IPS-15b (cell line): ENCODE measurements at regions not wholly inside any gene's neighbourhood (a gene's known extent, or its start where the extent isn't known, plus 50 kb on each side); places are given as distances from the start of the nearest gene placed in this dataset.

ENCODE experiments used
- H3K27me3 ChIP-seq: one replicate; pipeline ENCODE4 v1.6.1; 2013; ENCODE audit warnings: low read length; ENCODE audit not compliant: control insufficient read depth, insufficient read depth
- H3K36me3 ChIP-seq: one replicate; pipeline ENCODE4 v1.6.1; 2013; ENCODE audit warnings: low read length; ENCODE audit not compliant: control insufficient read depth, insufficient read depth
- H3K4me1 ChIP-seq: one replicate; pipeline ENCODE4 v1.6.1; 2013; ENCODE audit warnings: mild to moderate bottlenecking, low read length; ENCODE audit not compliant: control insufficient read depth, insufficient read depth
- H3K4me3 ChIP-seq: one replicate; pipeline ENCODE4 v1.5.1; 2013; ENCODE audit warnings: low read depth, low read length
- H3K9ac ChIP-seq: one replicate; pipeline ENCODE4 v1.6.1; 2013; ENCODE audit warnings: low read depth, mild to moderate bottlenecking, low read length
- H3K9me3 ChIP-seq: one replicate; pipeline ENCODE4 v1.6.1; 2013; ENCODE audit warnings: mild to moderate bottlenecking, low read length; ENCODE audit not compliant: control insufficient read depth, insufficient read depth

DNA sequence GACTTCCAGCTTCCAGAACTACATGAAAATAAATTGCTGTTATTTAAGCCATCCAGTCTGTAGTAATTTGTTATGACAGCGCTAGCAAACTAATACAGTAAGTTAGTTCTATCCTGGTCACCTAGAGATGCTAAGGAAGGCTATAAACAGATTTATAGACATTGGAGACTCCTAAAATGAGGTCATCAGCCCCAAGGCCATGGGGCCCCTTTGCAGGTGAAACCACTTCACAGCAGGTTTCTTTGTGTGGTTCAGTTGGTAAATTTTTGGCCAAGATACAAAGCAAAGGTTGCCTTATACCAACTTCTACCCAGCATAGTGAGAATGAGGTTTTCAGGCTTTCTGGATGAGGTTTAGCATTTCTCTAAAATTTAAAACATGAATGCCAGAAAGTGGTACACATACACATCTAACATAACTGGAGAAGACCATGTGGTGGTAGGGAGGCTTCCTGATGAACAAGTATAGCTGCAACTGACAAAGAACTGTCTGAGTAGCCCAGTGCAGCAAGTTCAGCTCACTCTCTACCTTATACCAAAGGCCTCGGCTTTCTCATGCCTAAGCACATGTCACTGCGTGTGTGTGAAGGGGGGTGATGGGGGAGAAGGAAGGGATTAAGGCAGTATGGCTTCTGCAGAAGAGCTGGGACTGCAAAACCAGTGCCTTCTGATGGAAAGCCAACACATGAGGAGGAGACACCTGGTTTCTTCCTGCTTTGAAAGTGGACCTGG is 264.6 kb upstream of the TAS2R1 start:
- H3K9ac ChIP-seq: no peak overlapping the region

DNA sequence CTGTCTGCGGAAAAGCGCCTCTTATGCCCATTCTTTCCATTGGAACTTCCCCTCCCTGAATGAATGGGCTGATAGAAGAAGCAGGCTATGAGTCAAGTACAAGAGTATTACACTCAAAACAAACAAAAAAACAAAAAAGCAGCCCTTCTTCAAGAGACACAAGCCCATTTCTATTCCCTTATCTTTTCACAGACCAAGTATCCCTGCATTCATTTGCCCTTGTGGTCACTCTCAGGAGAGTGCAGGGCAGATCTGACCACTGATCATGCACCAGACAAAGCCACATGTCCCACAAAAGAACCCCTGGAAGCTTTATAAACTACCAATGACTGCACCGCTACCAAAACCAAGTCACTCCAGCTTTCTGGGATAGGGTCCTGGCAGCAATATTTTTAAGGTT is 262.5 kb upstream of the TAS2R1 start:
- Histone ChIP-seq H3K9me3 (no peaks in the 10 kb centered on the region), H3K4me1 (no peaks in the 10 kb centered on the region), H3K36me3 (no peaks in the 10 kb centered on the region), H3K27me3 (no peaks in the 10 kb centered on the region), H3K4me3 (no peak overlapping the region), H3K9ac (no peak overlapping the region)

More for the DNA sequence above, 264.6 kb upstream of the TAS2R1 start:
- no peak overlapping the region for H3K4me3 ChIP-seq
- no peaks in the 10 kb centered on the region for H3K27me3 ChIP-seq
- H3K36me3 ChIP-seq: no peaks in the 10 kb centered on the region
- no peaks in the 10 kb centered on the region for H3K9me3 ChIP-seq
- H3K4me1 ChIP-seq: no peaks in the 10 kb centered on the region

DNA sequence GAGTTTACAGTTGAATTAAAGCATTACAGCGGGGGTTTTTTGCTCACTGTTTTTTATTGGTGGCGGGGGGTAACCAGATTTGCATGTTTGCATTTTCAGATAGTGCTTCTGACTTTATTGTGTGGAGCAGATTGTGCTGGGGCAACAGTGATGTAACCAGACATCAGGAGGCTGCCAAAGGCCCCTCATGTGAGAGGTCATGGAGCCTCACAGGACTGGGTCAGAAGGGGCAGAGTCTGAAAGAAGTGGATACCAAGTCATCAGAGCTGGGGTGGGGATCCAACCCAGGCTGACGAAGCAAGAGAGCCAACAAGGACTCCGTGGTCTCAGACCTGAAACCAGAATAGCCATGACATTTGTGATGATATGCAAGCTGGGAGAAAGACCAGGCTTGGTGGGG is 259.4 kb upstream of the TAS2R1 start:
- H3K4me1 ChIP-seq: no peaks in the 10 kb centered on the region
- H3K9me3 ChIP-seq: no peaks in the 10 kb centered on the region
- no peaks in the 10 kb centered on the region for H3K27me3 ChIP-seq
- H3K4me3 ChIP-seq: no peak overlapping the region
- no peaks in the 10 kb centered on the region for H3K36me3 ChIP-seq
- no peak overlapping the region for H3K9ac ChIP-seq

DNA sequence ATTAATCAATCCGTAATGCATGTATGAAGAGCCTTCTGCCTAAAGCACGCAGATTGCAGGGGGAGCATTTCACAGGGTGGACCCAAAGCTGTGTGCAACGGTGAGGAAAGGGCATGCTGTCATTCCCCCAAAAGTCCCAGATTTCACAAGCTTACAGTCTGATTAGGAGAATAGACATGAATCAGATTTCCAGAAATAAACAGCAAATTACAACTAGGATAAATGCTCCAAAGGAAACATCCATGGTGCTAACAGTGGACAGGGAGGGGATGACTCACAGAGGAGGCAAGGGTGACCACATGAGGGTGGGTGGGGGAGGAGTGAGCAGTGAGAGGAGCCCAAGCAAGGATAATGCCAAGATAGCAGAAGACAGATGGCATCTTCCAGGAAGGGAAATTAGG is 258.4 kb upstream of the TAS2R1 start:
- Histone ChIP-seq H3K27me3 (no peaks in the 10 kb centered on the region), H3K9me3 (no peaks in the 10 kb centered on the region), H3K4me3 (no peak overlapping the region), H3K4me1 (no peaks in the 10 kb centered on the region), H3K36me3 (no peaks in the 10 kb centered on the region), H3K9ac (no peak overlapping the region)

DNA sequence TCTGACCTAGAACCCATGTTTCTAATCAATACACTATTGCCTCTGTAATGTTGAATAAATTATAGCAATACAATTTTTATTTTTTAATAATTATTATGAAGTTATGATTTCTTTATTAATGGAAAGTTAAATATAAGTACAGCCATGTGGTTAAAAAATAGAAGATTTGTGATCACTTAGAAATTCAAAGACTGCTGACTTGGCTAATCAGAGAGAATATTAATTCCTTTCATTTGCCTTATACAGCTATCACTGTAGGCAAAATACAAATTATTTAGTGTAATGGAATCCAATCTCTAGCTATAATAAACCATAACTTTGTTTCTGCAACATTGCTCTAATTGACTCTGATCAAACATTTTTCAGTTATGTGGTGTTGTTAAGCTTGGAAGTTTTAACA is 255.0 kb upstream of the TAS2R1 start:
- no peak overlapping the region for H3K9ac ChIP-seq
- no peaks in the 10 kb centered on the region for H3K36me3 ChIP-seq
- H3K4me1 ChIP-seq: no peaks in the 10 kb centered on the region
- H3K4me3 ChIP-seq: no peak overlapping the region
- no peaks in the 10 kb centered on the region for H3K9me3 ChIP-seq
- no peaks in the 10 kb centered on the region for H3K27me3 ChIP-seq

DNA sequence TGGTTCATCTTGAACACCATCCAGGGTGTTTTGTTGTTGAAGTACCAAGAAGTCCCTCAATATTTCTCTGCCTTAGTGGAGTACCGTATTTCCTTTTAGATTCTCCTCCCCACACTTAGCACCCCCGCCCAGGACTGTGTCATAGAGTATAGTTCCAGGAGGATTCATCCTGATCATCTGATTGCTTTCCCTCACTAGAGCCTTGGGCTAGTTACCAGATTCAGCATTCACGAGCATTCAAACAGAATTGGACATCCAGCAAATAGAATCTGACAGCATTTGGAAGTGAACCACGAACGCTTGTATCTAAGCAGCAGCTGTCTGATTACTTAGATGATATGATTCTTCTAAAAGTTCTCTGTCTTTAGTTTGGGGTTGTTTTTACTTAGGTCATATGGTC is 248.1 kb upstream of the TAS2R1 start:
- Histone ChIP-seq H3K27me3 (no peaks in the 10 kb centered on the region), H3K4me1 (no peaks in the 10 kb centered on the region), H3K4me3 (no peak overlapping the region), H3K9ac (no peak overlapping the region), H3K36me3 (no peaks in the 10 kb centered on the region), H3K9me3 (no peaks in the 10 kb centered on the region)

DNA sequence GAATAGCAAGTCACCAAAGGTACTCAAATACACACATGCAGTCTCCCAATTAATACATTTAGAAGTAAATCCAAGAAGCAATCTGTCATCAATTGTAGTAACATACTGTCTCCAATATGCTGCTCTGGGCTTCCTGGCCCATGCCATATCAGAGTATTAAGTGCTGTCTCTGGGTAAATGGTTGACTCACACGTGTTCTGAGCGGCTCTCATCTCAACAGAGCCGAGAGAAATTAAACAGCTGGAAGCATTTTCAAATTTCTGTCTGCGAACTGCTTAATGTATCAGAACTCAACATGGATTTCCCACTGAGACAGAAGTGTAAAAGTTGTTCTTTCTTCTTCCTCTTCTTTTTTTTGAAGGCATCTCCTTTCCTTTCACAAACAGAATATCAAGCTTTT is 247.3 kb upstream of the TAS2R1 start:
- H3K27me3 ChIP-seq: no peaks in the 10 kb centered on the region
- H3K9ac ChIP-seq: no peak overlapping the region
- H3K4me1 ChIP-seq: no peaks in the 10 kb centered on the region
- H3K36me3 ChIP-seq: no peaks in the 10 kb centered on the region
- no peaks in the 10 kb centered on the region for H3K9me3 ChIP-seq
- no peak overlapping the region for H3K4me3 ChIP-seq

DNA sequence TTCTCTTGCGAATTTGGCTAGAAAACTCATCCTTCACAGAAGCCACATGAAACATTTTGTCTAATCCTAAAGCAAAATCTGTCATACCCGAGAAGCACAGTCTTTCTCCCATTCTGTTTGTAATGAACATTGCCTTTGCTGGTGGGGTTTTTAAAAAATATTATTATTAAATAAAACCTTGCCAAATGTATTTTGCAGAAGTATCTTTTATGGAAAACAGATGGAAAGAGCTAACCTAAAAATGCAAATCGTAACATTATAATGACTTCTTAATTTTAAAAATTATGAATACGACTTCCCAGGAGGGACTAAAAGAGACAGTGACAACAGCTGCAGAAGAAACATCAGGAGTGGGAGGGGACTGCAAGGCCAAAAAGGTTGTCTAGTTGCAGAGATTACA is 246.3 kb upstream of the TAS2R1 start:
- no peaks in the 10 kb centered on the region for H3K27me3 ChIP-seq
- H3K9ac ChIP-seq: no peak overlapping the region
- H3K4me1 ChIP-seq: no peaks in the 10 kb centered on the region
- no peak overlapping the region for H3K4me3 ChIP-seq
- no peaks in the 10 kb centered on the region for H3K36me3 ChIP-seq
- no peaks in the 10 kb centered on the region for H3K9me3 ChIP-seq

DNA sequence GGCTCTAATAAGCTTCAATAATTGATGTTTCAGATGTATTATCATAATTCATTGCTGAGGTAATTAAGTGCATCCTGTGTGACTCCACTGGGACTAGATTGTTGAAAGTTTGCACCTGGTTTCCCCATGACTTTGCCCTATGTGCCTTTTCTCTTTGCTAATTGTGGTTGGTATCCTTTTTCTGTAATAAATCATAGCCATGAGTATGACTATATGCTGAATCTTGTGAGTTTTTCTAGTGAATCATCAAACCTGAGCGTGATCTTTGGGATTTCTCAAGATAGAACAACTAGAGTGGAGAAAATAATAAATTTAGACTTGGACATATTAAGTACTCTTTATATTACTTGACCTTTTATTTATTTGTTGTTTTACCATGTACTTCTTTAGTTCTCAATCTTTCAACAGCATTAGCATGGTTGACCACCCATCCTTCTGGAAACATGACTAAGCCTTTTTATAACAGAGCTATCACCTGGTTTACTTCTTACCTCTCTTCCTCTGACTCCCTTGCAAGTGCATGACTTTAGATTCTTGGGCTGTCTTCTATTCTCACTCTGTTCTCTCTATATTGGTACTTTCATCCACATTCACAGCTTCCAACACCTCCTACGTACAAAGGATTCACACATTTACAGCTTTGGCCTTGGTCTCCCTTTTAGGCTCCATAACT is 239.6 kb upstream of the TAS2R1 start:
- peaks cover 2% of the 10 kb centered on the region for H3K9me3 ChIP-seq
- no peak overlapping the region for H3K4me3 ChIP-seq
- H3K9ac ChIP-seq: no peak overlapping the region
- H3K27me3 ChIP-seq: no peaks in the 10 kb centered on the region
- H3K36me3 ChIP-seq: no peaks in the 10 kb centered on the region
- H3K4me1 ChIP-seq: no peaks in the 10 kb centered on the region

DNA sequence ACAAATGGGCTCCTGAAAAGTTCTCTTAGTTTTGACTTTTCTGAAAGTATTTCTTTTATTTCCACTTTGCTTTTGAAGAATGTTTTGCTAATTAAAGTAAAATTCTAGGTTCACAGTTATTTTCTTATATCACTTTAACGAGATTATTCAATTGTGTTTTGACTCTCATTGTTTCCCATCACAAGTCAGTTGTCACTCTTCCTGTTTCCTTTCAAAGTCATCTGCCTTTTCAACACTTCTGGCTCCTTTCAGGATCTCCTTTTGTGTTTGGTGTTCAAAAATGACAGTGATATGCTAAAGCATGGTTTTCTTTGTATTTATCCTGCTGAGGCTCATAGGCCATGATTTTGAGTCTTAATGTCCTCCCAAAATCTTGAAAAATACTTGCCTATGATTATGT is 235.4 kb upstream of the TAS2R1 start:
- no peaks in the 10 kb centered on the region for H3K27me3 ChIP-seq
- no peaks in the 10 kb centered on the region for H3K36me3 ChIP-seq
- H3K9ac ChIP-seq: no peak overlapping the region
- H3K9me3 ChIP-seq: peaks cover 4% of the 10 kb centered on the region
- H3K4me1 ChIP-seq: no peaks in the 10 kb centered on the region
- no peak overlapping the region for H3K4me3 ChIP-seq

DNA sequence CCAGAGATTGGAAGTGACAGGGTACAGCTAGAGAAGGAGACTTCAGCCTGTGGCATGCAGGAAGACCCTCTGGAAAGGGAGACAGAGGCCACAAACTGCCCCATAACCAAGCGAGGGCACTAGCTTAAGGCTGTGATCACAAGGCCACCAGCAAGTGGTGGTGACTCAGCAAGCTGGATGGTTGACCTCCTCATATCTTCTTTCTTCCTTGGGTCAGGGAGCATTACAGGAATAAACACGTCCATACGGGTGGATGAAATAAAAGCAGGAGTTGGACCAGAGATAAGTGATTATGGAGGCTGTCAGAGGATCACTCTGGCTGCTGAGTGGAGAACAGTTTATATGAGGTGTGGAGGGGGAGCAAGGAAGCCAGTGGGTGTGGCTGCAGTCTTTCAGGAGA is 234.6 kb upstream of the TAS2R1 start:
- Histone ChIP-seq H3K36me3 (no peaks in the 10 kb centered on the region), H3K4me3 (no peak overlapping the region), H3K4me1 (no peaks in the 10 kb centered on the region), H3K27me3 (no peaks in the 10 kb centered on the region), H3K9me3 (peaks cover 4% of the 10 kb centered on the region), H3K9ac (no peak overlapping the region)

DNA sequence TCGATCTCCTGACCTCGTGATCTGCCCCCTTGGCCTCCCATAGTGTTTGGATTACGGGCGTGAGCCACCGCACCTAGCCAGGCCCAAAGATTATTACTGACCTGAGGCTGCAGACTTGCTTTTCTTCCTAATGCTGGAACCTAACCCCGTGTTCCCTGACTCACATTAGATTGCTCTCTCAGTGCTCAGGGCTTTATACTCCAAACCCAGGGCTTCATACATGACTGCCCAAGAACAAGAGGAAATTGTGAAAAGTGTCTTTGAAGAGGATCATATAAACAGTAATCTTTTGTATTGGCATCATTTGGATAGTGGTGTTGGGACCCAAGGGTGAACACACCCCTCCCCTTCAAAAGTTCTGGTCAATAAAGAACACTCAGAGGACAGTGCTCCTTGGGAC is 233.3 kb upstream of the TAS2R1 start:
- no peaks in the 10 kb centered on the region for H3K27me3 ChIP-seq
- H3K4me1 ChIP-seq: no peaks in the 10 kb centered on the region
- no peak overlapping the region for H3K9ac ChIP-seq

More for the DNA sequence above, 233.3 kb upstream of the TAS2R1 start:
- Histone ChIP-seq H3K4me3 (no peak overlapping the region), H3K9me3 (peaks cover 4% of the 10 kb centered on the region), H3K36me3 (no peaks in the 10 kb centered on the region)
